ENCODE measurements at regions not wholly inside any gene's neighbourhood (a gene's known extent, or its start where the extent isn't known, plus 50 kb on each side); places are given as distances from the start of the nearest gene placed in this dataset.

- DNase-seq (ENCODE audit: low spot score) (no peak), ATAC-seq (no peak)
- peaks cover 31% of the 10 kb centered on the region for H3K4me1 Mint-ChIP-seq
These were observed 75.4 kb upstream of the EEF1E1 start for GRCh38 chr6:8177721-8178120.

GRCh38 chr6:8175046-8175777, 72.9 kb upstream of the EEF1E1 start:
- no peak overlapping the region; the same call in 1 of the 2 replicates for H3K27ac Mint-ChIP-seq
- no peaks in the 10 kb centered on the region for H4K20me1 ChIP-seq (replicated peaks; ENCODE audit: insufficient read depth)
- H3K36me3 Mint-ChIP-seq (ENCODE audit: low read depth) = no peaks in the 10 kb centered on the region
- H3K4me1 Mint-ChIP-seq = peaks cover 8% of the 10 kb centered on the region
- no peak overlapping the region for H3K4me2 ChIP-seq
- H3K9me3 Mint-ChIP-seq = no peaks in the 10 kb centered on the region
- ATAC-seq (no peak), DNase-seq (ENCODE audit: low spot score) (no peak)
- no peaks in the 10 kb centered on the region for H3K36me3 ChIP-seq (ENCODE audit: insufficient read depth)
- peak overlapping the region; percentile 63; the same call in 1 of the 2 replicates for H2AFZ ChIP-seq
- no peaks in the 10 kb centered on the region for H3K27me3 ChIP-seq (ENCODE audit: insufficient read depth)
- H3K27ac ChIP-seq (ENCODE audit: low read depth) = no peak overlapping the region
- peaks cover 2% of the 10 kb centered on the region for H3K27me3 Mint-ChIP-seq (ENCODE audit: insufficient read depth, low read depth, poor library complexity)
- no peaks in the 10 kb centered on the region for H3K79me2 ChIP-seq (replicated peaks; ENCODE audit: insufficient read depth)
- H3K4me3 ChIP-seq = no peak overlapping the region
- no peaks in the 10 kb centered on the region for H3F3A ChIP-seq (replicated peaks; ENCODE audit: low read depth)
- H3K9me2 ChIP-seq (ENCODE audit: insufficient read depth) = no peaks in the 10 kb centered on the region
- no peak overlapping the region for H3K4me3 Mint-ChIP-seq
- H3K4me1 ChIP-seq (ENCODE audit: insufficient read depth) = no peaks in the 10 kb centered on the region; the same call in 1 of the 2 replicates
- TF ChIP-seq STAT1 (IDR thresholded peaks at IDR 0.05; ENCODE audit: unreplicated experiment) (no peak), ETS1 (IDR thresholded peaks at IDR 0.05) (no peak), CREB1 (CRISPR knock-in tag; IDR thresholded peaks at IDR 0.05; ENCODE audit: low read depth) (no peak), NANOG (IDR thresholded peaks at IDR 0.05; ENCODE audit: borderline replicate concordance) (no peak), EZH2phosphoT487 (IDR thresholded peaks at IDR 0.05; ENCODE audit: unreplicated experiment) (no peak), JUNB (IDR thresholded peaks at IDR 0.05; ENCODE audit: unreplicated experiment) (no peak), POLR2AphosphoS5 (IDR thresholded peaks at IDR 0.05; ENCODE audit: low read depth) (no peak)
- TF ChIP-seq, protein P1, sequence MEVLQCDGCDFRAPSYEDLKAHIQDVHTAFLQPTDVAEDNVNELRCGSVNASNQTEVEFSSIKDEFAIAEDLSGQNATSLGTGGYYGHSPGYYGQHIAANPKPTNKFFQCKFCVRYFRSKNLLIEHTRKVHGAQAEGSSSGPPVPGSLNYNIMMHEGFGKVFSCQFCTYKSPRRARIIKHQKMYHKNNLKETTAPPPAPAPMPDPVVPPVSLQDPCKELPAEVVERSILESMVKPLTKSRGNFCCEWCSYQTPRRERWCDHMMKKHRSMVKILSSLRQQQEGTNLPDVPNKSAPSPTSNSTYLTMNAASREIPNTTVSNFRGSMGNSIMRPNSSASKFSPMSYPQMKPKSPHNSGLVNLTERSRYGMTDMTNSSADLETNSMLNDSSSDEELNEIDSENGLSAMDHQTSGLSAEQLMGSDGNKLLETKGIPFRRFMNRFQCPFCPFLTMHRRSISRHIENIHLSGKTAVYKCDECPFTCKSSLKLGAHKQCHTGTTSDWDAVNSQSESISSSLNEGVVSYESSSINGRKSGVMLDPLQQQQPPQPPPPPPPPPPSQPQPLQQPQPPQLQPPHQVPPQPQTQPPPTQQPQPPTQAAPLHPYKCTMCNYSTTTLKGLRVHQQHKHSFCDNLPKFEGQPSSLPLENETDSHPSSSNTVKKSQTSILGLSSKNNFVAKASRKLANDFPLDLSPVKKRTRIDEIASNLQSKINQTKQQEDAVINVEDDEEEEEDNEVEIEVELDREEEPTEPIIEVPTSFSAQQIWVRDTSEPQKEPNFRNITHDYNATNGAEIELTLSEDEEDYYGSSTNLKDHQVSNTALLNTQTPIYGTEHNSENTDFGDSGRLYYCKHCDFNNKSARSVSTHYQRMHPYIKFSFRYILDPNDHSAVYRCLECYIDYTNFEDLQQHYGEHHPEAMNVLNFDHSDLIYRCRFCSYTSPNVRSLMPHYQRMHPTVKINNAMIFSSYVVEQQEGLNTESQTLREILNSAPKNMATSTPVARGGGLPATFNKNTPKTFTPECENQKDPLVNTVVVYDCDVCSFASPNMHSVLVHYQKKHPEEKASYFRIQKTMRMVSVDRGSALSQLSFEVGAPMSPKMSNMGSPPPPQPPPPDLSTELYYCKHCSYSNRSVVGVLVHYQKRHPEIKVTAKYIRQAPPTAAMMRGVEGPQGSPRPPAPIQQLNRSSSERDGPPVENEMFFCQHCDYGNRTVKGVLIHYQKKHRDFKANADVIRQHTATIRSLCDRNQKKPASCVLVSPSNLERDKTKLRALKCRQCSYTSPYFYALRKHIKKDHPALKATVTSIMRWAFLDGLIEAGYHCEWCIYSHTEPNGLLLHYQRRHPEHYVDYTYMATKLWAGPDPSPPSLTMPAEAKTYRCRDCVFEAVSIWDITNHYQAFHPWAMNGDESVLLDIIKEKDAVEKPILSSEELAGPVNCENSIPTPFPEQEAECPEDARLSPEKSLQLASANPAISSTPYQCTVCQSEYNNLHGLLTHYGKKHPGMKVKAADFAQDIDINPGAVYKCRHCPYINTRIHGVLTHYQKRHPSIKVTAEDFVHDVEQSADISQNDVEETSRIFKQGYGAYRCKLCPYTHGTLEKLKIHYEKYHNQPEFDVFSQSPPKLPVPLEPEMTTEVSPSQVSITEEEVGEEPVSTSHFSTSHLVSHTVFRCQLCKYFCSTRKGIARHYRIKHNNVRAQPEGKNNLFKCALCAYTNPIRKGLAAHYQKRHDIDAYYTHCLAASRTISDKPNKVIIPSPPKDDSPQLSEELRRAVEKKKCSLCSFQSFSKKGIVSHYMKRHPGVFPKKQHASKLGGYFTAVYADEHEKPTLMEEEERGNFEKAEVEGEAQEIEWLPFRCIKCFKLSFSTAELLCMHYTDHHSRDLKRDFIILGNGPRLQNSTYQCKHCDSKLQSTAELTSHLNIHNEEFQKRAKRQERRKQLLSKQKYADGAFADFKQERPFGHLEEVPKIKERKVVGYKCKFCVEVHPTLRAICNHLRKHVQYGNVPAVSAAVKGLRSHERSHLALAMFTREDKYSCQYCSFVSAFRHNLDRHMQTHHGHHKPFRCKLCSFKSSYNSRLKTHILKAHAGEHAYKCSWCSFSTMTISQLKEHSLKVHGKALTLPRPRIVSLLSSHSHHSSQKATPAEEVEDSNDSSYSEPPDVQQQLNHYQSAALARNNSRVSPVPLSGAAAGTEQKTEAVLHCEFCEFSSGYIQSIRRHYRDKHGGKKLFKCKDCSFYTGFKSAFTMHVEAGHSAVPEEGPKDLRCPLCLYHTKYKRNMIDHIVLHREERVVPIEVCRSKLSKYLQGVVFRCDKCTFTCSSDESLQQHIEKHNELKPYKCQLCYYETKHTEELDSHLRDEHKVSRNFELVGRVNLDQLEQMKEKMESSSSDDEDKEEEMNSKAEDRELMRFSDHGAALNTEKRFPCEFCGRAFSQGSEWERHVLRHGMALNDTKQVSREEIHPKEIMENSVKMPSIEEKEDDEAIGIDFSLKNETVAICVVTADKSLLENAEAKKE (CRISPR knock-in tag; IDR thresholded peaks at IDR 0.05) = no peak
- TF ChIP-seq, protein P2, sequence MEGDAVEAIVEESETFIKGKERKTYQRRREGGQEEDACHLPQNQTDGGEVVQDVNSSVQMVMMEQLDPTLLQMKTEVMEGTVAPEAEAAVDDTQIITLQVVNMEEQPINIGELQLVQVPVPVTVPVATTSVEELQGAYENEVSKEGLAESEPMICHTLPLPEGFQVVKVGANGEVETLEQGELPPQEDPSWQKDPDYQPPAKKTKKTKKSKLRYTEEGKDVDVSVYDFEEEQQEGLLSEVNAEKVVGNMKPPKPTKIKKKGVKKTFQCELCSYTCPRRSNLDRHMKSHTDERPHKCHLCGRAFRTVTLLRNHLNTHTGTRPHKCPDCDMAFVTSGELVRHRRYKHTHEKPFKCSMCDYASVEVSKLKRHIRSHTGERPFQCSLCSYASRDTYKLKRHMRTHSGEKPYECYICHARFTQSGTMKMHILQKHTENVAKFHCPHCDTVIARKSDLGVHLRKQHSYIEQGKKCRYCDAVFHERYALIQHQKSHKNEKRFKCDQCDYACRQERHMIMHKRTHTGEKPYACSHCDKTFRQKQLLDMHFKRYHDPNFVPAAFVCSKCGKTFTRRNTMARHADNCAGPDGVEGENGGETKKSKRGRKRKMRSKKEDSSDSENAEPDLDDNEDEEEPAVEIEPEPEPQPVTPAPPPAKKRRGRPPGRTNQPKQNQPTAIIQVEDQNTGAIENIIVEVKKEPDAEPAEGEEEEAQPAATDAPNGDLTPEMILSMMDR (conservative IDR thresholded peaks at IDR 0.05; ENCODE audit: low read depth in 2 of 2) = no peak

More at GRCh38 chr6:8177721-8178120, 75.4 kb upstream of the EEF1E1 start:
- Histone ChIP-seq H3K36me3 (ENCODE audit: insufficient read depth) (no peaks in the 10 kb centered on the region), H3F3A (replicated peaks; ENCODE audit: low read depth) (no peaks in the 10 kb centered on the region), H3K4me2 (no peak overlapping the region), H3K27ac (ENCODE audit: low read depth) (no peak overlapping the region), H3K4me3 (no peak overlapping the region), H3K79me2 (replicated peaks; ENCODE audit: insufficient read depth) (no peaks in the 10 kb centered on the region), H3K9me2 (ENCODE audit: insufficient read depth) (no peaks in the 10 kb centered on the region), H2AFZ (no peak overlapping the region), H4K20me1 (replicated peaks; ENCODE audit: insufficient read depth) (no peaks in the 10 kb centered on the region), H3K4me1 (ENCODE audit: insufficient read depth) (peaks cover 4% of the 10 kb centered on the region; the same call in 1 of the 2 replicates), H3K27me3 (ENCODE audit: insufficient read depth) (no peaks in the 10 kb centered on the region)
- Mint-ChIP-seq H3K9me3 (no peaks in the 10 kb centered on the region), H3K27ac (no peak overlapping the region), H3K36me3 (ENCODE audit: low read depth) (no peaks in the 10 kb centered on the region), H3K4me3 (no peak overlapping the region), H3K27me3 (ENCODE audit: insufficient read depth, low read depth, poor library complexity) (peaks cover 4% of the 10 kb centered on the region)
- no peak for TF ChIP-seq ZNF331 (CRISPR knock-in tag; IDR thresholded peaks at IDR 0.05; ENCODE audit: low read depth)

All from GM23338 (cell line).